GM21390 (cell line): ENCODE measurements at regions not wholly inside any gene's neighbourhood (a gene's known extent, or its start where the extent isn't known, plus 50 kb on each side); places are given as distances from the start of the nearest gene placed in this dataset.
"Not testable (repeated sequence)": the region's sequence is repeated elsewhere in the genome, so short reads cannot be mapped to it uniquely, and the experiment has no call there.

Source experiments
- ATAC-seq: cut with Tn5 transposase; IDR thresholded peaks from one replicate; pipeline ENCODE4 v1.9.1; 2021; ENCODE audit not compliant: unreplicated experiment

GRCh38 chr2:107430596-107431266 lies 396.0 kb upstream of the RGPD4 start:
- no peak for ATAC-seq

DNA sequence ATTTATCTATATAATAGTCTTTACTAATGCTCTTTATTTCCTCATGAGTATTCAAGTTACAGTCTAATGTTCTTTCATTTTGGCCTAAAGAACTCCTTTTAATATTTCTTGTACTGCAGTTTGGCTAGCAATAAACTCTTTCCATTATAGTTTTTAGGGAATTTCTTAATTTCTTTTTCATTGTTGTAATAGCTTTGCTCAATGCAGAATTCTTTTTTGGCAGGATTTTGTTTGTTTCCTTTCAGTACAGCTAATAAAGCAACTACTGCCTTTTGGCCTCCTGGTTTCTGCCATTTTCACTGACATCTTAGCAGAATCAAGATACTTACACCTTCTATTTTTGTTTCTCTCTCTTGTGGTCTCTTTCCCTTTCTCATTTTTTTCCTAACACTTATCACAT lies 390.4 kb upstream of the RGPD4 start:
- no peak for ATAC-seq

DNA sequence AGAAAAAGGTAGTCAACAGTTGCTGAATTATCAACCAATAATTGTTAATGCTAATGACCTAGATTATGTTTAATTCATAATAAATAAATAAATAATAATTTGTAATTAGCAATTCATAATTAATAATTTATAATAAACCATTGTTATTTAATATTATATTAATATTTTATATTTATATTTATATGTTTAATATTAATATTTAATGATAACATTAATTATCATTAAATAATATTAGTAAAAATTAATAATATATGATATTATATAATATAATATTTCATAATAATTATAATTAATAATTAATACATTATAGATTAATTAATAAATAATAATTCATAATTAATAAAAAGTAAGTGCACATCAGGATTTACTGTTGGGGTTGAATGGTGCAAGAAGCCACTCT lies 389.4 kb upstream of the RGPD4 start:
- ATAC-seq = no peak

DNA sequence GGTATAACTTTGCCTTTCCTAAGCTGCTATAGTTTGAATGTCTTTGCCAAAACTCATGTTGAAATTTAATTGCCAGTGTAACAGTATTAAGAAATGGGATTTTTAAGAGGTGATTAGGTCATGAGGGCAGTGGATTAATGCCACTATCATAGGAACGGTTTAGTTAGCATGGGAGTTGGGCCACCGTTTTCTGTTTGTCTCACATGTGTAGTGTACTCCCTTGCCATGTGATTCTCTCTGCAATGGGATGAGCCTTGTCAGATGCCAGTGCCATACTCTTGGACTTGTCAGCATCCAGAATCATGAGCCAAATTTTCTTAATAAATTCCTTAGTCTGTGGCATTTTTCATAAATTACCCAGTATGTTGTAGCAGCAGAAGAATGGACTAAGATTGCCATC lies 388.9 kb upstream of the RGPD4 start:
- no peak for ATAC-seq

DNA sequence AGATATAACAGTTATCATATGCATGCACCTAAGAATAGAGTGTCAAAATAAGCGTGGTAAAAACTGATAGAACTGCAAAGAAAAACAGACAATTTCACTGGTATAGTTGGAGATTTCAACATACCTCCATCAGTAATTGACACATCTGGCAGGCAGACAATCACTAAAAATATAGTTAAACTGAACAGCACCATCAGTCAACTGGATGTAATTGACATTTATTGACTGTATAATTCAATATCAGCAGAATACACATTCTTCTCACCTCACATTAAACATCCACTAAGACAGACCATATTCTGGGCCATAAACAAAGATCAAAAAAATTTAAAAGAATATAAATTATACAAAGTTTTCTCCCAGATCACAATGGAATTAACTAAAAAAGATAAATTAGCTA lies 378.5 kb upstream of the RGPD4 start:
- ATAC-seq = no peak

DNA sequence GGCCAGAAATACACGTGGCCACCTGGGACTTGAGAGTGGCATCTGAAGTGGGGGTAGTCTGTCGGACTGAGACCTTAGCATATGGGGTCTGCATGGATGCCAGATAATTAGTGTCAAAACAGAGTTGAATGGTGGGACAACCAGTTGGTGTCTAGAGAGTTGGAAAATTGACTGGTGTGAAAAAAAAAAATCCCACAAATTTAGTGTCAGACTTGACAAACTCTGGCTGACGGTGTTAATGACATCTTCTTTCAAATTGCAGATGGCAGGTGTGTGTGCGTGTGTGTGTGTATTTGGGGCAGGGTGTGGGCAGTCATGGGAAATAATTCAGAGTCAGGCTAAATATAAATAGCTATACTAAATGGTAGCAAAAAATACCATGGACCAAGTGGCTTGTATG lies 365.4 kb upstream of the RGPD4 start:
- ATAC-seq = no peak

DNA sequence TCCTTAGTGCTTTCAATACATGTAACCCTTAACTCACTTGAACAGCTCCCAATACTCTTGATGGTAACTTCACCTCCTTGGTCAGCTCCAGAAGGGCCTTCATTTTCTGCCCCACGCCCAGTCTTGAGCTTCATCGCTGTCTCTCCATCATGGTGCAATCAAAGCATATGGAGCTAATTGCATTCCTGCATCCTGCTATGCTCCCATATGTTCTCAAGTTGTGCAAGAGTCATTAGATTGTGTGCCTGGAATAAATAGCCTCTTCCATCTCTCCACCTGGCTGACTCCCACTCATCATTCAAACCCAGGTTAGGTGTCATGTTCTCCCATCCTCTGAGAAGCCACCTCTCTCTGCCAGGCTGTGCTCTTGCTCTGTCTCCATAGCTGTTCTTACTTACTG lies 364.5 kb upstream of the RGPD4 start:
- no peak for ATAC-seq

DNA sequence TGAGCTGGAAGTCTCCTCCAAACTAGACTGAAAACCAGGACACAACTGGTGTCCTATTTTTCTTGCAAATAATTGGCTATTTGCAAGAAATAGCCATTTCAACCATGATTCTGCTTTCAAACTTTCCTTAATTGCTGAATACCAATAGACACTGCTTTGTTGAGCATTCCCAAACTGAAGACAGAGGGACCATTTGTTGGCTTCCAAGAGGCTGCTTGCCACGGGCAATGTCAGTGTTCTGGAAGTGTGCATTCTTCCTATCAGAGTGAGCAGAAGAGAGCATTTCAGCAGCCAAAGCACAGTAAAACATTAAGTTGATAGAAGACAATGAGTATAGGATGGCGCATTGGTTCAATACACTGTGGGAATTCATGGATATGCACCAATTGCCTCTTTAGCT lies 360.5 kb upstream of the RGPD4 start:
- no peak for ATAC-seq

- ATAC-seq = no peak
These were observed 359.5 kb upstream of the RGPD4 start for GRCh38 chr2:107466984-107467773.

DNA sequence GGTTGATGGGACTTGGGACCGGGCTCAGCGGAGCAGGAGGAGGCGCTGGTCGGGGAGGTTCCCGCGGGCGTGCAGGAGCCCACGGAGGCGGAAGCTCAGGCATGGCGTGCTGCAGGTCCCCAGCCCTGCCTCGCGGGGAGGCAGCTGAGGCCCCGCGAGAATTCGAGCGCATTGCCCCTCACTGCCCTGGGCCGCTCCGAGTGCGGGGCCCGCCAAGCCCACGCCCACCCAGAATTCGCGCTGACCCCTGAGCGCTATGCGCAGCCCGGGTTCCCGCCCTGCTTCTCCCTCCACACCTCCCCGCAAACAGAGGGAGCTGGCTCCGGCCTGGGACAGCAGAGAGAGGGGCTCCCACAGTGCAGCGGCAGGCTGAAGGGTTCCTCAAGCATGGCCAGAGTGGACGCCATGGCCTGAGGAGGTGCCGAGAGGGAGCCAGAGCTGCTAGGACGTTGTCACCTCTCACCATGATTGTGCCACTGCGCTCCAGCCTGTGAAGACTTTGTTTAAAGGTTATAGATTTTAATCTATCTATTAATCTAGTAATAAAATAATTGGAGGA lies 357.2 kb upstream of the RGPD4 start:
- ATAC-seq = no peak

DNA sequence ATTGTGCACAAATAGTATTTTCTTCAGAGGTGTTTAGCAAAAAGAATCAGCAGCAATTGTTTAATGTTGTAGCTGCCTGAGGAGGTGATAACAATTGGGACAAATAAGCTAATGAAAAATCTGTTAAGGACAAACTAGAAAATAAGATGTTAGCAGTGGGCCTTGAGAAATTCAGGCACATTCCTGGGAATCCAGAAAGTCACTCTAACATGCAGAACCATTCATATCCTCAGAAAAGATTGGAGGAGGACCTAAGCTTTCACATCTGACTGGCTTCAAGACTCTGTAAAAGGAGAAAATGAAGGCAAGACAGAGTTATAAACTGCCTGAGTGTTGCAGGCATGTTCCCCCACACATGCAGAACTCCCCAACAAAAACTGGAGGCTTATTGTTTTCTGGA lies 353.5 kb upstream of the RGPD4 start:
- ATAC-seq = no peak

- ATAC-seq = no peak
These were observed 350.8 kb upstream of the RGPD4 start for GRCh38 chr2:107475859-107476258.

- ATAC-seq = no peak
These were observed 324.2 kb upstream of the RGPD4 start for GRCh38 chr2:107502539-107502938.

- no peak for ATAC-seq
These were observed 314.5 kb upstream of the RGPD4 start for GRCh38 chr2:107511970-107512789.

DNA sequence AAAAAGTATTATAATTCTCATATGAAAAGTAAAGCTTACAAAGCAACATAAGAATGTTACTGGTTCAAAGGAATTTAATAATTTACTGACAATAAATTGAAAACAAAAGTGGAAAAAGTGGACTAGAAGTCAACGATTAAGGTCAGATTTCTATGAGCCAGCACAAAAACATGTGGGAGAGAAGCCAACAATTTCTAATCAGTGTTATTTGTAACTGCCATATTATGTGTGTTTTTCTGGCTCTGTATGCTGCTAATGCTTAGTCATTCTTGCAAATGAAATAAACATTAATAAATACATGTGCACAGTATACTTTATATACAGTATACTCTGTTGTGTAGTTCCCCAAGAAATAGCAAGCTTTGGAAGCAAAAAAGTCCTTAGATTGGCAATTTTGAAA lies 301.3 kb upstream of the RGPD4 start:
- ATAC-seq = no peak

DNA sequence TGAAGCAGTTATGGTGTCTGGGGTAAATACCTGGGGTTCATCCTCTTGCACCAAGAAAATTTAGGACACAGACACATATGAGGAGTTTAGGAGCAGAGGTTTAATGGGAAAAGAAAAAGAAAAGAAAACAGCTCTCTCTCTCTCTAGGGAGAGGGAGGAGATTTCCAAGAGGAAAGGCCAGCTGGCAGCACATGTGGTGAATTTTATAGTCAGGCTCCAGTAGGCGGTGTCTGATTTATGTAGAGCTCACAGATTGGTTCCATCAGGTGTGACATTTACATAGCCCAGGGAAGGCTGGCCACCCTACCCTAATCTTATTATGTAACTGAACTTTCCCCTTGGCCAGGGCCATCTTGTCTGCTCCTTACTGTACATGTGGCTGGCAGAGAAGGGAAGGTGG lies 297.5 kb upstream of the RGPD4 start:
- ATAC-seq = no peak

GRCh38 chr2:107530046-107530445 lies 296.6 kb upstream of the RGPD4 start:
- ATAC-seq = no peak

- no peak for ATAC-seq
These were observed 291.8 kb upstream of the RGPD4 start for GRCh38 chr2:107534926-107535325.

DNA sequence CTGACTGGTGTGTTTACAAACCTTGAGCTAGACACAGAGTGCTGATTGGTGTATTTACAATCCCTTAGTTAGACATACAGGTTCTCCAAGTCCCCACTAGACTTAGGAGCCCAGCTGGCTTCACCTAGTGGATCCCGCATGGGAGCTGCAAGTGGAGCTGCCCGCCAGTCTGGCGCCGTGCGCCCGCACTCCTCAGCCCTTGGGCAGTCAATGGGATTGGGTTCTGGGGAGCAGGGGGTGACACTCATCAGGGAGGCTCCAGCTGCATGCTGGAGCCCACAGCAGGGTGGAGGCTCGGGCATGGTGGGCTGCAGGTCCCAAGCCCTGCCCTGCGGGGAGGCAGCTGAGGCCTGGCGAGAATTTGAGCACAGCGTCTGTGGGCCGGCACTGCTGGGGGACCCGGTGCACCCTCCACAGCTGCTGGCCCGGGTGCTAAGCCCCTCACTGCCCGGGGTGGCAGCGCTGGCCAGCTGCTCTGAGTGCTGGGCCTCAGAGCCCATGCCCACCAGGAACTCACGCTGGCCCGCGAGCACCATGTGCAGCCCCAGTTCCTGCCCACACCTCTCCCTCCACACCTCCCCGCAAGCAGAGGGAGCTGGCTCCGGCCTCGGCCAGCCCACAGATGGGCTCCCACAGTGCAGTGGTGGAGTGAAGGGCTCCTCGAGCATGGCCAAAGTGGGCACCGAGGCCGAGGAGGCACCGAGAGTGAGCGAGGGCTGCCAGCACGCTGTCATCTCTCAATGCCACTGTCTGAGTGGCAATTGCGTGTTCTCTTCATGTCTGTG lies 290.6 kb upstream of the RGPD4 start:
- not testable (repeated sequence) for ATAC-seq

DNA sequence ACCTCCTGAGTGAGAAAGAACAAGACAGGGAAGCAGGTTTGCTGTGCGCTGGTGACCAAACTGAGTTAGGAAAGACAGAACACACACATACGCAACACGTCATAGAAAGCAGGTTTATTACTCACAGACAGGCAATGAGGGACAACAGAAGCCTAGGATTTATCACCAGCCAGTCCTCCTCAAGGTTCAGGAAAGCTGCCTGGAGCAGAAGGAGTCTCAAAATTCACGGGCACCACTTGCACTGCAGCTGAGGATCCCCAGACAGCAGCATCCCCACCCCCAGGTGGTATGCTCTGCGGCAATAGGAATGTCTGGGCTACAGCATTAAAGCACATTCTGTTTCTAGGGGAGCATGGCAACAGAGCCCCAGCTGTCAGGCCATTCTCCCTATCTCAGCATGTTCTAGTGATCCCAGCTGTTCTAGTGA lies 284.4 kb upstream of the RGPD4 start:
- no peak for ATAC-seq

DNA sequence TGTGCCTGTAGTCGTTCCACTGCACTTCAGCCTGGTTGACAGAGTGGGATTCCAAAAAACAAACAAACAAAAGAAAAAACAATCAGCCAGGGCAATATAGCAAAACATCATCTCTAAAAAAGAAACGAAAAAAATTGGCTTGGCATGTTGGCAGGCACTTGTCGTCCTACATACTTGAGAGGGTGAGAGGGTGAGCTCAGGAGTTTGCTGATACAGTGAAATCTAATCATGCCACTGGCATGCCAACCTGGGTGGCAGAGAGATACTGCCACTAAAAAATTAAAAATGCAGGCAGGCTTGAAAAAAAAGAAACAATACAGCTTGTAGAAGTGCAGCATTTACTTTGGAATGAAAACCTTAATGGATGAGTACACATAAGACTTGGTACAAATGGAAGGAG lies 282.9 kb upstream of the RGPD4 start:
- ATAC-seq = no peak
